ENCODE measurements at regions not wholly inside any gene's neighbourhood (a gene's known extent, or its start where the extent isn't known, plus 50 kb on each side); places are given as distances from the start of the nearest gene placed in this dataset.
A peak's percentile ranks its signal among the peaks of the same experiment; 100 is the strongest.

- DNase-seq (ENCODE audit: low spot score), result no peak
Measured at GRCh38 chr12:130216031-130216430, 53.8 kb downstream of the FZD10 start.

GRCh38 chr12:130218682-130219081, 56.4 kb downstream of the FZD10 start:
- DNase-seq (ENCODE audit: low spot score), result no peak

- no peak for DNase-seq (ENCODE audit: low spot score)
Measured at GRCh38 chr12:130219929-130220705, 57.9 kb downstream of the FZD10 start.

GRCh38 chr12:130220706-130221100, 58.4 kb downstream of the FZD10 start:
- no peak for DNase-seq (ENCODE audit: low spot score)

GRCh38 chr12:130222519-130223218, 60.4 kb downstream of the FZD10 start:
- no peak for DNase-seq (ENCODE audit: low spot score)

GRCh38 chr12:130223767-130224244, 61.5 kb downstream of the FZD10 start:
- DNase-seq (ENCODE audit: low spot score), result no peak

GRCh38 chr12:130224613-130225012, 62.3 kb downstream of the FZD10 start:
- no peak for DNase-seq (ENCODE audit: low spot score)

GRCh38 chr12:130225347-130225746, 63.1 kb downstream of the FZD10 start:
- no peak for DNase-seq (ENCODE audit: low spot score)

- DNase-seq (ENCODE audit: low spot score), result no peak
Measured at GRCh38 chr12:130226126-130226525, 63.9 kb downstream of the FZD10 start.

GRCh38 chr12:130226771-130227170, 64.5 kb downstream of the FZD10 start:
- no peak for DNase-seq (ENCODE audit: low spot score)

GRCh38 chr12:130227641-130228040, 65.4 kb downstream of the FZD10 start:
- no peak for DNase-seq (ENCODE audit: low spot score)

GRCh38 chr12:130236446-130236845, 74.2 kb downstream of the FZD10 start:
- no peak for DNase-seq (ENCODE audit: low spot score)

- DNase-seq (ENCODE audit: low spot score), result no peak
Measured at GRCh38 chr12:130240831-130241590, 78.7 kb downstream of the FZD10 start.

- no peak for DNase-seq (ENCODE audit: low spot score)
Measured at GRCh38 chr12:130242506-130242905, 80.2 kb downstream of the FZD10 start.

- DNase-seq (ENCODE audit: low spot score), result no peak
Measured at GRCh38 chr12:130245251-130245650, 83.0 kb downstream of the FZD10 start.

GRCh38 chr12:130246560-130246959, 84.3 kb downstream of the FZD10 start:
- DNase-seq (ENCODE audit: low spot score), result no peak

- DNase-seq (ENCODE audit: low spot score), result no peak
Measured at GRCh38 chr12:130247634-130248237, 85.5 kb downstream of the FZD10 start.

GRCh38 chr12:130249376-130249775, 87.1 kb downstream of the FZD10 start:
- DNase-seq (ENCODE audit: low spot score), result no peak

GRCh38 chr12:130251236-130251780, 86.4 kb upstream of the PIWIL1 start:
- DNase-seq (ENCODE audit: low spot score), result no peak

GRCh38 chr12:130253866-130254265, 83.8 kb upstream of the PIWIL1 start:
- no peak for DNase-seq (ENCODE audit: low spot score)

- DNase-seq (ENCODE audit: low spot score), result peak; percentile 88
Measured at GRCh38 chr12:130254461-130255276, 83.0 kb upstream of the PIWIL1 start.
